IMR-90 (cell line): ENCODE measurements at regions not wholly inside any gene's neighbourhood (a gene's known extent, or its start where the extent isn't known, plus 50 kb on each side); places are given as distances from the start of the nearest gene placed in this dataset.

Experiments
- ATAC-seq: fragments of 200-7000 bp; cut with Tn5 transposase; 2 replicates; pipeline ENCODE4 v1.9.1; 2020; ENCODE audit warnings: low read depth, mild to moderate bottlenecking, moderate library complexity
- BruUV-seq: library from RNA; stranded (reverse); fragments of 400-500 nt; replicated peaks from 2 replicates; lab custom pipeline; 2021; lab: Mats Ljungman, UMichigan
- CTCF ChIA-PET: fragments of 300-600 bp; formaldehyde crosslinking; extraction: SDS; loops from one replicate; lab custom pipeline; 2021; ENCODE audit warnings: antibody characterized with exemption; lab: Yijun Ruan, JAX
- POLR2A ChIA-PET: fragments of 300-600 bp; sonication (Branson Sonifier 250); formaldehyde crosslinking; loops from one replicate; lab custom pipeline; 2022; ENCODE audit warnings: antibody characterized with exemption; ENCODE audit not compliant: unreplicated experiment; lab: Charles Lee
- DNase-seq: peaks from one replicate; pipeline ENCODE4 v3.0.0; 2013
- H2AFZ ChIP-seq: replicated peaks from 2 replicates; pipeline ENCODE3; 2013; ENCODE audit warnings: low read length, mild to moderate bottlenecking; ENCODE audit not compliant: poor library complexity
- H2AK5ac ChIP-seq: 2 replicates; pipeline ENCODE4 v1.6.1; 2013; ENCODE audit warnings: low read depth, low read length, inconsistent platforms
- H2AK9ac ChIP-seq: replicated peaks from 2 replicates; pipeline ENCODE3; 2013; ENCODE audit warnings: mild to moderate bottlenecking, low read depth, low read length, moderate library complexity; ENCODE audit not compliant: poor library complexity
- H2BK120ac ChIP-seq: 2 replicates; pipeline ENCODE4 v1.6.1; 2013; ENCODE audit warnings: low read depth, low read length, inconsistent platforms
- H2BK15ac ChIP-seq: 3 replicates; pipeline ENCODE4 v1.6.1; 2013; ENCODE audit warnings: low read depth, low read length, inconsistent platforms
- H2BK20ac ChIP-seq: 2 replicates; pipeline ENCODE4 v1.6.1; 2013; ENCODE audit warnings: low read depth, mild to moderate bottlenecking, inconsistent platforms, low read length, moderate library complexity
- H2BK5ac ChIP-seq: 2 replicates; pipeline ENCODE4 v1.6.1; 2013; ENCODE audit warnings: mild to moderate bottlenecking, low read depth, low read length, inconsistent platforms; ENCODE audit not compliant: poor library complexity, severe bottlenecking
- H3K14ac ChIP-seq: replicated peaks from 2 replicates; pipeline ENCODE4 v1.6.1; 2013; ENCODE audit warnings: low read depth, low read length, inconsistent platforms
- H3K18ac ChIP-seq: 2 replicates; pipeline ENCODE4 v1.6.1; 2013; ENCODE audit warnings: low read depth, low read length, control low read depth
- H3K23ac ChIP-seq: 2 replicates; pipeline ENCODE4 v1.6.1; 2013; ENCODE audit warnings: low read depth, low read length, inconsistent platforms
- H3K27ac ChIP-seq: 2 replicates; pipeline ENCODE4 v1.5.1; 2013; ENCODE audit warnings: mild to moderate bottlenecking, control low read depth, low read length; ENCODE audit not compliant: insufficient read depth
- H3K27me3 ChIP-seq: 2 replicates; pipeline ENCODE4 v1.6.1; 2013; ENCODE audit warnings: low read length; ENCODE audit not compliant: control insufficient read depth, insufficient read depth
- H3K36me3 ChIP-seq: 2 replicates; pipeline ENCODE4 v1.6.1; 2013; ENCODE audit warnings: low read length, mixed read lengths; ENCODE audit not compliant: control insufficient read depth, insufficient read depth
- H3K4ac ChIP-seq: 2 replicates; pipeline ENCODE4 v1.6.1; 2013; ENCODE audit warnings: low read depth, low read length, inconsistent platforms
- H3K4me1 ChIP-seq: 2 replicates; pipeline ENCODE4 v1.6.1; 2013; ENCODE audit warnings: low read length, mixed read lengths; ENCODE audit not compliant: control insufficient read depth, insufficient read depth
- H3K4me2 ChIP-seq: 2 replicates; pipeline ENCODE4 v1.6.1; 2013; ENCODE audit warnings: low read depth, mild to moderate bottlenecking, control low read depth, low read length, moderate library complexity
- H3K4me3 ChIP-seq: 2 replicates; pipeline ENCODE4 v1.5.1; 2013; ENCODE audit warnings: low read depth, mild to moderate bottlenecking, control low read depth, low read length, moderate library complexity; ENCODE audit not compliant: insufficient read depth
- H3K56ac ChIP-seq: 2 replicates; pipeline ENCODE4 v1.6.1; 2013; ENCODE audit warnings: low read length, inconsistent platforms; ENCODE audit not compliant: insufficient read depth; ENCODE audit errors: extremely low read depth
- H3K79me1 ChIP-seq, 2 experiments: 2 replicates each; pipeline ENCODE4 v1.6.1; 2013; ENCODE audit warnings: low read length in 2 of 2, inconsistent platforms in 1 of 2, low read depth in 1 of 2
- H3K9ac ChIP-seq: 2 replicates; pipeline ENCODE4 v1.6.1; 2013; ENCODE audit warnings: low read depth, low read length, control low read depth
- H3K9me1 ChIP-seq: 2 replicates; pipeline ENCODE4 v1.6.1; 2013; ENCODE audit warnings: low read length, inconsistent platforms; ENCODE audit not compliant: insufficient read depth
- H3K9me3 ChIP-seq: 2 replicates; pipeline ENCODE4 v1.6.1; 2013; ENCODE audit warnings: low read length; ENCODE audit not compliant: control insufficient read depth, insufficient read depth
- H4K20me1 ChIP-seq: 2 replicates; pipeline ENCODE4 v1.6.1; 2013; ENCODE audit warnings: low read length, inconsistent platforms; ENCODE audit not compliant: insufficient read depth
- H4K5ac ChIP-seq: 2 replicates; pipeline ENCODE4 v1.6.1; 2013; ENCODE audit warnings: mild to moderate bottlenecking, low read depth, low read length, control low read depth
- H4K8ac ChIP-seq, 2 experiments: 2 replicates each; pipeline ENCODE4 v1.6.1; 2013; ENCODE audit warnings: low read depth in 2 of 2, low read length in 2 of 2, control low read depth in 1 of 2, inconsistent platforms in 1 of 2
- H4K91ac ChIP-seq: 2 replicates; pipeline ENCODE4 v1.6.1; 2013; ENCODE audit warnings: low read depth, low read length, inconsistent platforms; ENCODE audit not compliant: insufficient read depth
- BHLHE40 ChIP-seq: fragments of 150-350 bp; IDR thresholded peaks from 2 replicates; pipeline ENCODE4 v1.6.1; 2016; ENCODE audit warnings: mild to moderate bottlenecking, low read depth, low read length
- CEBPB ChIP-seq: IDR thresholded peaks from 2 replicates; pipeline ENCODE4 v1.6.1; 2012; ENCODE audit warnings: low read depth, low read length, improper control_type of control experiment
- CHD1 ChIP-seq: IDR thresholded peaks from 2 replicates; pipeline ENCODE4 v1.6.1; 2012; ENCODE audit warnings: low read depth, low read length, improper control_type of control experiment
- ELK1 ChIP-seq: fragments of 150-350 bp; IDR thresholded peaks from 2 replicates; pipeline ENCODE4 v1.6.1; 2016; ENCODE audit warnings: low read depth, mild to moderate bottlenecking, low read length, moderate library complexity, borderline replicate concordance
- FOS ChIP-seq: fragments of 150-350 bp; IDR thresholded peaks from 2 replicates; pipeline ENCODE4 v1.6.1; 2016; ENCODE audit warnings: low read depth, low read length
- MAFK ChIP-seq: IDR thresholded peaks from 2 replicates; pipeline ENCODE4 v1.6.1; 2012; ENCODE audit warnings: low read depth, low read length, improper control_type of control experiment
- MAZ ChIP-seq: IDR thresholded peaks from 2 replicates; pipeline ENCODE4 v1.6.1; 2012; ENCODE audit warnings: low read depth, mild to moderate bottlenecking, low read length, improper control_type of control experiment, moderate library complexity, borderline replicate concordance
- NFE2L2 ChIP-seq: fragments of 150-350 bp; IDR thresholded peaks from 2 replicates; pipeline ENCODE4 v1.6.1; 2016; ENCODE audit warnings: low read depth, mild to moderate bottlenecking, low read length
- POLR2A ChIP-seq: IDR thresholded peaks from 2 replicates; pipeline ENCODE4 v1.6.1; 2012; ENCODE audit warnings: mild to moderate bottlenecking, low read depth, low read length
- RAD21 ChIP-seq: IDR thresholded peaks from 2 replicates; pipeline ENCODE4 v1.6.1; 2012; ENCODE audit warnings: low read length, improper control_type of control experiment
- RCOR1 ChIP-seq: IDR thresholded peaks from 2 replicates; pipeline ENCODE4 v1.6.1; 2012; ENCODE audit warnings: mild to moderate bottlenecking, low read length, improper control_type of control experiment; ENCODE audit not compliant: insufficient replicate concordance
- RFX5 ChIP-seq: IDR thresholded peaks from 2 replicates; pipeline ENCODE4 v1.8.0; 2012; ENCODE audit warnings: low read depth, mild to moderate bottlenecking, low read length, moderate library complexity
- SMC3 ChIP-seq: fragments of 150-350 bp; IDR thresholded peaks from 2 replicates; pipeline ENCODE4 v1.6.1; 2016; ENCODE audit warnings: low read depth, mild to moderate bottlenecking, antibody characterized with exemption, low read length, moderate library complexity
- USF2 ChIP-seq: fragments of 150-350 bp; IDR thresholded peaks from 2 replicates; pipeline ENCODE4 v1.6.1; 2017; ENCODE audit warnings: mild to moderate bottlenecking, antibody characterized with exemption, low read length, low read depth
- WGBS, 2 experiments: methylation state at CpG; one replicate each; pipeline versions ENCODE4 v1.1.5 to v1.1.7; 2013; ENCODE audit warnings: missing lambda C conversion rate in 2 of 2; ENCODE audit not compliant: insufficient read length in 1 of 2; ENCODE audit errors: extremely low coverage in 2 of 2; 5-methylcytosine and 5-hydroxymethylcytosine counted together
- dilution Hi-C: fragments of 300-500 bp; cut with HindIII; formaldehyde crosslinking; loops from one replicate; pipeline ENCODE4 v1.14.3; 2018; ENCODE audit warnings: low sequenced_read_pairs; ENCODE audit not compliant: unreplicated experiment
- in situ Hi-C: fragments of 300-500 bp; cut with MboI; formaldehyde crosslinking; loops from 3 replicates; pipeline ENCODE4 v1.14.3; 2019; ENCODE audit warnings: low sequenced_read_pairs, inconsistent platforms, mixed read lengths
- intact Hi-C: fragments of 100-400 bp; cut with micrococcal nuclease; formaldehyde crosslinking; loops from 2 replicates; pipeline ENCODE4 v1.10.0; 2022

GRCh38 chr3:68004091-68004490 is 349.7 kb upstream of the SUCLG2 start:
- Histone ChIP-seq H3K4me1 (no peaks in the 10 kb centered on the region), H3K14ac (no peak overlapping the region), H2AK9ac (no peak overlapping the region), H2BK15ac (no peak overlapping the region), H2AK5ac (no peak overlapping the region), H2BK120ac (no peak overlapping the region), H4K20me1 (no peaks in the 10 kb centered on the region), H2BK5ac (no peak overlapping the region), H3K23ac (no peak overlapping the region), H3K9me1 (no peaks in the 10 kb centered on the region), H3K18ac (no peak overlapping the region), H3K27me3 (peaks cover 2% of the 10 kb centered on the region; the same call in 1 of the 2 replicates), H3K27ac (no peak overlapping the region), H3K56ac (no peak overlapping the region), H3K4ac (no peak overlapping the region), H4K91ac (no peak overlapping the region), H4K5ac (no peak overlapping the region), H2AFZ (no peak overlapping the region), H3K9me3 (no peaks in the 10 kb centered on the region), H3K4me2 (no peak overlapping the region), H3K36me3 (no peaks in the 10 kb centered on the region), H3K9ac (no peak overlapping the region), H2BK20ac (no peak overlapping the region), H3K79me1 (no peaks in the 10 kb centered on the region), H3K4me3 (no peak overlapping the region), H4K8ac (no peak overlapping the region)
- no CpG with 5 or more reads among the region's 7 CpGs for WGBS, 2 experiments
- no peak for ATAC-seq
- ChIA-PET CTCF (no interaction called here), POLR2A (no interaction called here)
- intact Hi-C loops: no loop called here
- dilution Hi-C loops: no loop called here
- DNase-seq: no peak
- no TSS peak for BruUV-seq
- in situ Hi-C loops: no loop called here
- no peak for TF ChIP-seq POLR2A
- TF ChIP-seq SMC3: no peak
- no peak for TF ChIP-seq MAZ
- TF ChIP-seq ELK1: no peak
- TF ChIP-seq CEBPB: no peak
- no peak for TF ChIP-seq FOS
- no peak for TF ChIP-seq CHD1
- no peak for TF ChIP-seq NFE2L2
- no peak for TF ChIP-seq BHLHE40
- TF ChIP-seq MAFK: no peak
- TF ChIP-seq RFX5: no peak
- TF ChIP-seq RAD21: no peak
- no peak for TF ChIP-seq USF2
- no peak for TF ChIP-seq RCOR1
